ENCODE measurements at regions not wholly inside any gene's neighbourhood (a gene's known extent, or its start where the extent isn't known, plus 50 kb on each side); places are given as distances from the start of the nearest gene placed in this dataset.

- no peak overlapping the region for H3K27ac ChIP-seq
- no peaks in the 10 kb centered on the region for H3K4me1 ChIP-seq
- H3K9me3 ChIP-seq, result no peaks in the 10 kb centered on the region
- peak in 2 of 4 donors; percentile 12 to 38 for ATAC-seq
- DNase-seq, result no peak
- H3K27me3 ChIP-seq, result peaks cover 0 to 17% (median 6%) of the 10 kb centered on the region in 9 donors
- intact Hi-C loops (cut with DNase I), result no loop called here
- 17 to 38% (median 23%) methylated on average over 1 of the region's 1 CpG for WGBS, 4 donors
- no peak for TF ChIP-seq POLR2A (IDR thresholded peaks at IDR 0.05)
- TF ChIP-seq, protein P1, sequence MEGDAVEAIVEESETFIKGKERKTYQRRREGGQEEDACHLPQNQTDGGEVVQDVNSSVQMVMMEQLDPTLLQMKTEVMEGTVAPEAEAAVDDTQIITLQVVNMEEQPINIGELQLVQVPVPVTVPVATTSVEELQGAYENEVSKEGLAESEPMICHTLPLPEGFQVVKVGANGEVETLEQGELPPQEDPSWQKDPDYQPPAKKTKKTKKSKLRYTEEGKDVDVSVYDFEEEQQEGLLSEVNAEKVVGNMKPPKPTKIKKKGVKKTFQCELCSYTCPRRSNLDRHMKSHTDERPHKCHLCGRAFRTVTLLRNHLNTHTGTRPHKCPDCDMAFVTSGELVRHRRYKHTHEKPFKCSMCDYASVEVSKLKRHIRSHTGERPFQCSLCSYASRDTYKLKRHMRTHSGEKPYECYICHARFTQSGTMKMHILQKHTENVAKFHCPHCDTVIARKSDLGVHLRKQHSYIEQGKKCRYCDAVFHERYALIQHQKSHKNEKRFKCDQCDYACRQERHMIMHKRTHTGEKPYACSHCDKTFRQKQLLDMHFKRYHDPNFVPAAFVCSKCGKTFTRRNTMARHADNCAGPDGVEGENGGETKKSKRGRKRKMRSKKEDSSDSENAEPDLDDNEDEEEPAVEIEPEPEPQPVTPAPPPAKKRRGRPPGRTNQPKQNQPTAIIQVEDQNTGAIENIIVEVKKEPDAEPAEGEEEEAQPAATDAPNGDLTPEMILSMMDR (IDR thresholded peaks at IDR 0.05), result no peak
- H3K4me3 ChIP-seq, result no peak overlapping the region
- no peaks in the 10 kb centered on the region for H3K36me3 ChIP-seq
These were observed 421.8 kb upstream of the MEX3C start for GRCh38 chr18:51619283-51619682.

- WGBS, 4 donors, result 33 to 42% (median 36%) methylated on average over 14 of the region's 14 CpGs
- TF ChIP-seq, protein P1 (IDR thresholded peaks at IDR 0.05), result peak; percentile 46 to 75 (median 60)
- no peak for TF ChIP-seq POLR2A (IDR thresholded peaks at IDR 0.05)
These were observed 423.8 kb upstream of the MEX3C start for GRCh38 chr18:51621113-51621863.

DNA sequence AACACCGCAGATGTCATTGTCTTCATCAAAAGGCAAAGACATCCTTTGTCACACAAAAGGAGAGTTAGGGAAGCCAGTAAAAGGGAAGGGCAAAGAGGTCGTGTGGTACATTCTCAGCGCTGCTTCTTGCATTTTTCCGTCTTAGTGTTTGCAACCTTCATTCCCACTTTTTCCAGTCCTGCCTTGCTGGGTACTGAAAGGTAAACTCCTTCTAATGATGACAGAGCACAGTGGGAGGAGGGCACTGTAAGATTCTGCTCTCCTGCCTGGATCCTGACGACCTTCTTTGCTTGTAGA lies 424.3 kb upstream of the MEX3C start:
- Histone ChIP-seq H3K4me3 (peak overlapping the region in 1 of 12 donors; percentile 12), H3K27me3 (peaks cover 0 to 17% (median 6%) of the 10 kb centered on the region in 9 donors), H3K9me3 (no peaks in the 10 kb centered on the region), H3K4me1 (no peaks in the 10 kb centered on the region), H3K27ac (no peak overlapping the region), H3K36me3 (no peaks in the 10 kb centered on the region)
- DNase-seq, result no peak
- 35 to 53% (median 41%) methylated on average over 5 of the region's 5 CpGs for WGBS, 4 donors
- intact Hi-C loops (cut with DNase I), result no loop called here
- no peak for TF ChIP-seq POLR2A (IDR thresholded peaks at IDR 0.05)
- TF ChIP-seq, protein P1 (IDR thresholded peaks at IDR 0.05), result no peak
- ATAC-seq, result no peak

More at GRCh38 chr18:51621113-51621863, 423.8 kb upstream of the MEX3C start:
- ATAC-seq (peak in 2 of 4 donors; percentile 34 to 46), DNase-seq (peak in 4 of 5 donors; percentile 22 to 45 (median 30))
- intact Hi-C loops (cut with DNase I), result no loop called here
- Histone ChIP-seq H3K36me3 (no peaks in the 10 kb centered on the region), H3K4me3 (peak overlapping the region in 3 of 12 donors; percentile 4 to 29 (median 12)), H3K4me1 (no peaks in the 10 kb centered on the region), H3K9me3 (no peaks in the 10 kb centered on the region), H3K27ac (no peak overlapping the region), H3K27me3 (peaks cover 0 to 17% (median 6%) of the 10 kb centered on the region in 9 donors)

DNA sequence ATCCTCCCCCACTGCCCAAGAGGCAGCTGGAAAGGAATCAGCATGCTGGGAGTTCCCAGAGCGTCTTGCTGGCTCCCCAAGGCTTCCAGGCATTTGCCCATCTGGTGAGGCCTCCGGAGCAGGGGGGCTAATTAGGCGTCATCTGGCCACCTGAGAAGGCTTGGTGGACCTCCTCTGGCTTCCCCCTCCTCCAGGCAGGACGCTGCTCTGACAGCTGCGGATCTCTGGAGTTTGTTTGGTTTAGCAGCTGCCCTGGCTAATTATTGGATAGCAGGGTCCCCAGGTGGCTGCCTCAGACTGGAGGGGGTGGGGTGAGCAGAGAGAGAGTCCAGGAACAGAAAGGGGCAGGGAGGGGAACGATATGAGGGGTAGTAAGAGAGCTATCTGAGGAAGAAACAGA lies 425.2 kb upstream of the MEX3C start:
- no peaks in the 10 kb centered on the region for H3K9me3 ChIP-seq
- intact Hi-C loops (cut with DNase I), result no loop called here
- TF ChIP-seq POLR2A (IDR thresholded peaks at IDR 0.05), result no peak
- TF ChIP-seq, protein P1 (IDR thresholded peaks at IDR 0.05), result no peak
- H3K27me3 ChIP-seq, result peaks cover 0 to 17% (median 6%) of the 10 kb centered on the region in 9 donors
- DNase-seq (no peak), ATAC-seq (no peak)
- no peak overlapping the region for H3K27ac ChIP-seq
- H3K36me3 ChIP-seq, result no peaks in the 10 kb centered on the region
- H3K4me3 ChIP-seq, result no peak overlapping the region
- WGBS, 4 donors, result 25 to 37% (median 27%) methylated on average over 6 of the region's 6 CpGs
- H3K4me1 ChIP-seq, result no peaks in the 10 kb centered on the region

Measured in heart left ventricle (tissue), 16 donors.